ENCODE measurements at regions not wholly inside any gene's neighbourhood (a gene's known extent, or its start where the extent isn't known, plus 50 kb on each side); places are given as distances from the start of the nearest gene placed in this dataset.

- no peak for TF ChIP-seq CTCF (IDR thresholded peaks at IDR 0.05)
- no peak for TF ChIP-seq POLR2A (IDR thresholded peaks at IDR 0.05)
- no peak for TF ChIP-seq EP300 (IDR thresholded peaks at IDR 0.05)
Observed at GRCh38 chr5:74310997-74311930, 329.3 kb downstream of the ENC1 start.

Data from ovary (tissue), 3 donors.